ES-I3 (cell line): ENCODE measurements at regions not wholly inside any gene's neighbourhood (a gene's known extent, or its start where the extent isn't known, plus 50 kb on each side); places are given as distances from the start of the nearest gene placed in this dataset.

Experiments
- H3K36me3 ChIP-seq: 2 replicates; pipeline ENCODE4 v1.6.1; 2013; ENCODE audit warnings: mild to moderate bottlenecking, low read length, control low read depth, moderate library complexity; ENCODE audit not compliant: insufficient read depth
- H3K4me1 ChIP-seq: 2 replicates; pipeline ENCODE4 v1.6.1; 2013; ENCODE audit warnings: mild to moderate bottlenecking, control low read depth, low read length; ENCODE audit not compliant: insufficient read depth
- H3K9ac ChIP-seq: 2 replicates; pipeline ENCODE4 v1.6.1; 2013; ENCODE audit warnings: low read depth, mild to moderate bottlenecking, low read length, moderate library complexity
- H3K9me3 ChIP-seq: 2 replicates; pipeline ENCODE4 v1.6.1; 2013; ENCODE audit warnings: mild to moderate bottlenecking, low read length, moderate library complexity; ENCODE audit not compliant: control insufficient read depth, insufficient read depth

DNA sequence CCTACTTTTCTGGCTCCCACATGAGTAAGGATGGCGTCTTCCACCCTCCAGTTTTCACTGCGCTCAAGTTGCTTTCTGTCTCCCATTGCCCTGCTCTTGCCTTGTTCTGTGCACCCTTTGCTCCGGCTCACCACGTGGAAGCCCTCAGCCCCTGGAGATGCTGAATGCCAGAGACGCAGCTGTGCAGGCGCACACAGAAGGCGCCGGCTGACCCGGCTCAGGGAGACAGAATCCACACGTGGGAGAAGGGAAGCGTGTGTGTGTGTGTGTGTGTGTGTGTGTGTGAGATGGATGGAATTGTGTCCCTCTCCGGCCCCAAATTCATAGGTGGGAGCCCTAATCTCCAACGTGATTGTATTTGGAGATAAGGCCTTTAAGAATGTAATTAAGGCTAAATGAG, 118.2 kb upstream of the ERRFI1 start:
- Histone ChIP-seq H3K36me3 (no peaks in the 10 kb centered on the region), H3K4me1 (peaks cover 3% of the 10 kb centered on the region; the same call in 1 of the 2 replicates), H3K9me3 (no peaks in the 10 kb centered on the region), H3K9ac (no peak overlapping the region)

DNA sequence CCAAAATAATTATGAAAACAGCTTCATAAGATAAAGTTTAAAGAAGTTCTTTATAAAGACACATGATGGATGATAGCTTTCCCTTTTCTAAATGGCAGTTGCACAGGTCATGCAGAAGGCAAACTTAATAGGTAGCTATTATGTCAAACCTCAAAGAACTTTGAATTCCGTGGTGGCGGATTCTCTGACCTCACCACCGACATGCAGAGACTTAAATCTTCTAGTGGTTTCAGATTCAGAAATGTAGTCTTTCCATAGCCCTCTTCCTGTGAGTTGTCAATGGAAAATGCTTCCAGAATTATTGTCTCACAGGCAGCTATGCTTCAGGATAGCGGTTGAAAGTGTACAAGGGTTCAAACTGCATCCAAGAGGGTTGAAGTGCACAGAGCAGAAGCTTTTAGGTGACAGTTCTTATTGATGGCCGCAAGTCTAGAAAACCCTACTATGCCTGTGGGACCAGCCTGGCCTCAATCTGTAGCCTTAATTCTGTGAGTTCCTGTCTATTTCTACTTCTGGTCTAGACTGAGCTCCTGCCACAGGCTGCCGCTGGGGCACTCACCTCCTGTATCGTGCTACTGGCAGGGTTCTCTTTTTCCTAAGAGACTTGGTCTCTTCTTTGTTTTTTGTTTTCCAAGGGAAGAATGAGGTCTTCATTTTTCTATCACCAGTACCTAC, 117.0 kb upstream of the ERRFI1 start:
- Histone ChIP-seq H3K4me1 (peaks cover 3% of the 10 kb centered on the region; the same call in 1 of the 2 replicates), H3K9ac (no peak overlapping the region), H3K36me3 (no peaks in the 10 kb centered on the region), H3K9me3 (no peaks in the 10 kb centered on the region)

DNA sequence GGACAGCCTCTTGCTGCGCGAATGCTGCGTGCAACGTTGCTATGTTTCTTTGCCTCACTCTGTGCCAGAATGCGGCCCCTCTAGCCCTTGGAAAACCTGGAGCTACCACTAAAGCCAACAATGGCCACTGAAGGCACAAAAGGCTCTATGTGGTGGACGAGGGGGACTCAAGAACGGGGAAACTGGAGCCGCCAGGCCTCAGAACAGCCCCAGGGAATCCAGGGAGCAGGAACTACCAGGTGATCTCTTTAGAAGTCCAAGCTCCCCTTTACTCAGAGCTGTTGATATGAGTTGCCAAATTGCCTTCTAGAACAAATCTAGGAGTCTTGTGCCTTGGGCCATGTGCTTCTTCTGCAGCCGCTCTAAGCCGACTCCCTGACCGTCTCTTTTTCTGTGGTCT, 113.8 kb upstream of the ERRFI1 start:
- Histone ChIP-seq H3K36me3 (no peaks in the 10 kb centered on the region), H3K9me3 (no peaks in the 10 kb centered on the region), H3K4me1 (peaks cover 8% of the 10 kb centered on the region; the same call in 1 of the 2 replicates), H3K9ac (no peak overlapping the region)

DNA sequence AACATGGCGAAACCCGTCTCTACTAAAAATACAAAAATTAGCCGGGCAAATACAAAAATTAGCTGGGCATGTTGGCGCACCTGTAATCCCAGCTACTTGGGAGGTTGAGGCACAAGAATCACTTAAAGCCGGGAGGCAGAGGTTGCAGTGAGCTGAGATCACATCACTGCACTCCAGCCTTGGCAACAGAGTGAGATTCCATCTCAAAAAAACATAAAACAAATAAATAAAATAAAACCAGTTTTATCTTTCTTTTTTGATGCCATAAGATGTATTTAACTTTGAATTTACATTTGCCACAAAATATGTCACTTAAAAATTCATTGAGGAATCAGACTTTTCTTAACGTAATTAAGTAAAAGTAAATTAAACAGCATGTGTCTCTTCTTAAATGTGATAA, 113.3 kb upstream of the ERRFI1 start:
- no peak overlapping the region for H3K9ac ChIP-seq
- H3K4me1 ChIP-seq = peaks cover 8% of the 10 kb centered on the region; the same call in 1 of the 2 replicates
- H3K9me3 ChIP-seq = no peaks in the 10 kb centered on the region
- no peaks in the 10 kb centered on the region for H3K36me3 ChIP-seq

DNA sequence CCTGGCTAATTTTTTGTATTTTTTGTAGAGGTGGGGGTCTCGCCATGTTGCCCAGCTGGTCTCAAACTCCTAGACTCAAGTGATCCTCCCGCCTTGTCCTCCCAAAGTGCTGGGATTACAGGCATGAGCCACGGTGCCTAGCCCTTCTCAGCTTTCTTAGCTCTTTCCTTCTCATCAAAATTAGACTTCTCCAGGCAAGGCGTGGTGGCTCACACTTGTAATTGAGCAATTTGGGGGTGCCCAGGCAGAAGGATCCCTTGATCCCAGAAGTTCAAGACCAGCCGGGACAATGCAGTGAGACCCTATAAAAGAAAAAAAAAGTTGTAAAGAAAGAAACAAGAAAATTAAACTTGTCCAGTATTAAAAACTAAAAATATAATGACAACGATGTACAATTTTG, 112.6 kb upstream of the ERRFI1 start:
- peaks cover 13% of the 10 kb centered on the region; the same call in 1 of the 2 replicates for H3K4me1 ChIP-seq
- H3K9ac ChIP-seq = no peak overlapping the region
- H3K36me3 ChIP-seq = no peaks in the 10 kb centered on the region
- H3K9me3 ChIP-seq = no peaks in the 10 kb centered on the region

DNA sequence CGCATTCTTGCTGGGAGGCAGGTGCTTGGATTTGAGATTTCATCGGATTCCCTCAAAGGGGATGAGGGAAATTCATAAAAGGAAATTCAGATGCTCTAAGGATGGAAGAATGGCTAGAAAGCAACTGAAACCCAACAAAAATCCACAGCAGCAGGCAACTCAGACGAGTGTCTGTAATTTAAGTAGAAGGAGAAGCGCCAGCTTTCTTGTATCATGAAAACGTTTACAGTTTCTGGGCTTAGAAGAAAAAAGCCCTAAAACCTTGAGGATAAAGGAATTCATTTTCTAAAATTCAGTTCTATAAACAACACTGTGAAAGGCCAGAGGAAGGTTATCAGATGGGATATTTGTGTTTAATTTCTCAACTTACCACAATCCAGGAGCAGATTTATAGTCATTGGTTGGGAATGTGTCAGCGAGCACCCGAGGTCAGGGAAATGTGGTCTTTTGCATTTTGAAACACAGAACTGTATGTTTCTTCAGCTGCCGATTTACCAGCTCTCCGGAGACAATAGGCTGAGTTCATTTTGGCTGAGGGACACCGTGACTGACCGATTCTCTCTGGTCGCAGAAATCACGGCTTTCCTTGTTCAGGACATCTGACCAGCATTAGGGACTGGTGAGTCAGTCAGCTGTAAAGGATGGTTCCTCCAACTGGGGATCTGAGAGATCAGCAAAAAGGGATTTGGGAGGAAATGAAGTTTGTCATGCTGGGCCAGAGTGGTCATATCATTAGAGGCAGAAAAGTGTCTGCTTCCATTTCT, 111.6 kb upstream of the ERRFI1 start:
- H3K36me3 ChIP-seq = no peaks in the 10 kb centered on the region
- H3K4me1 ChIP-seq = peaks cover 14% of the 10 kb centered on the region; the same call in 1 of the 2 replicates
- no peaks in the 10 kb centered on the region for H3K9me3 ChIP-seq
- H3K9ac ChIP-seq = no peak overlapping the region

DNA sequence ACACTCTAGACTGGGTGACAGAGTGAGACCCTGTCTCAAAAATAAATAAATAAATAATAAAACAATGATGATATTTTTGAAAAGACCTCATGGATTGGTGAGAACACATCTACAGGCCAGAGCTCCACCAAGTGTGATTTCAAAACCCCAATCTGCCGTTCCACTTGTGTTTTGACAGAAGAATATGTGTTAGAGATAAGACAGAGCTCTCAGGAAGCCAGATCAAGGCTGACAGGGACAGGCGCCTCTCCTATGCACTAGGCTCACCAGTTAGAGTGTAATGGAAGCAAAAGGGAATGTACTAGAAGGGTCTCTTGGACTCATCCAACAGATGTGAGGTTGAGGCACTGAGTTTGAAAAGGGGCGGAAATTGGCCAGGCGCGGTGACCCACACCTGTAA, 110.7 kb upstream of the ERRFI1 start:
- H3K4me1 ChIP-seq = peaks cover 14% of the 10 kb centered on the region; the same call in 1 of the 2 replicates
- H3K9me3 ChIP-seq = no peaks in the 10 kb centered on the region
- no peak overlapping the region for H3K9ac ChIP-seq
- no peaks in the 10 kb centered on the region for H3K36me3 ChIP-seq

DNA sequence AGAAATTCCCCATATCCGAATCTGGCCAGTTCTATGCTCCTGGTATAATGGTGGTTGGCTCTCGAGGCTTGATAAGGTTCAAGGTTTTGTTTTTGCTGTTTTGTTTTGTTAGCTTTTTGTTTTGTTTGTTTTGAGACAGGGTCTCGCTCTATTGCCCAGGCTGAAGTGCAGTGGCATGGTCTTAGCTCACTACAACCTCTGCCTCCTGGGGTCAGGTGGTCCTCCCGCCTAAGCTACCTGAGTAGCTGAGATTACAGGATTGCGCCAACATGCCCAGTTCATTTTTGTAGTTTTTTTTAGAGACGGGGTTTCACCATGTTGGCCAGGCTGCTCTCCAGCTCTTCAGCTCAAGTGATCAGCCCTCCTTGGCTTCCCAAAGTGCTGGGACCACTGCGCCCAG, 109.1 kb upstream of the ERRFI1 start:
- Histone ChIP-seq H3K4me1 (peaks cover 14% of the 10 kb centered on the region; the same call in 1 of the 2 replicates), H3K36me3 (no peaks in the 10 kb centered on the region), H3K9ac (no peak overlapping the region), H3K9me3 (no peaks in the 10 kb centered on the region)

DNA sequence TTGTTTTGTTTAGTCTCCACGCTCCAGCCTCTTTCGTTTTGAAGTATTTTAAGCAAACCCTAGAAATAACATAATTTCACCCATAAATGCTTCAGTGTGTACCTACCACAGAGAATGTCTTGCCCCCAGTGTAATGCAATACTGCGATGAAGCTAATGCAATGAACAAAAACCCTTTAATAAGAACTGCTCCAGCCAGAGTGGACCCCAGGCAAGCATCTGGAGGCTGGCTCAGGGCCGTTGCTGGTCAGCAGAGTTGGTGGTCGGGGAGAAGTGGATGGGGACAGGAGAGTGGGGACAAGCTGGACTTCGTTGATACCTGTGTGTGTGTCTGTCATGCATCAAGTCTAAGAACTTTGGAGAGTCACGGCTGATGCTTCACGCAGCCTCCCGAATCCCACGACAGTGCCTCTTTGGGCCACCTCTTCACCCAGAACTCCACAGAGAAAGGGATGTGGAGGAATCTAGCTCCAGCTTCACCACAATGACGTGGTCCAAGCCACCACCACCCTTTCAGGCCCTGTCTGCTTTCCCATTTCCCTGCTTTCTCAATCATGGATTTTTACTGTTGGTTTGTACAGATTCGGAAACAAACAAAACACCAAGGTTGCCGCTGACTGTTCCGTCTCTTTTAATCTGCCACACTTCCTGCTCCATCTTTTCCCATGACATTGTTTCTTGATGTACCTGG, 108.6 kb upstream of the ERRFI1 start:
- Histone ChIP-seq H3K9me3 (no peaks in the 10 kb centered on the region), H3K9ac (no peak overlapping the region), H3K4me1 (peaks cover 14% of the 10 kb centered on the region; the same call in 1 of the 2 replicates), H3K36me3 (no peaks in the 10 kb centered on the region)

DNA sequence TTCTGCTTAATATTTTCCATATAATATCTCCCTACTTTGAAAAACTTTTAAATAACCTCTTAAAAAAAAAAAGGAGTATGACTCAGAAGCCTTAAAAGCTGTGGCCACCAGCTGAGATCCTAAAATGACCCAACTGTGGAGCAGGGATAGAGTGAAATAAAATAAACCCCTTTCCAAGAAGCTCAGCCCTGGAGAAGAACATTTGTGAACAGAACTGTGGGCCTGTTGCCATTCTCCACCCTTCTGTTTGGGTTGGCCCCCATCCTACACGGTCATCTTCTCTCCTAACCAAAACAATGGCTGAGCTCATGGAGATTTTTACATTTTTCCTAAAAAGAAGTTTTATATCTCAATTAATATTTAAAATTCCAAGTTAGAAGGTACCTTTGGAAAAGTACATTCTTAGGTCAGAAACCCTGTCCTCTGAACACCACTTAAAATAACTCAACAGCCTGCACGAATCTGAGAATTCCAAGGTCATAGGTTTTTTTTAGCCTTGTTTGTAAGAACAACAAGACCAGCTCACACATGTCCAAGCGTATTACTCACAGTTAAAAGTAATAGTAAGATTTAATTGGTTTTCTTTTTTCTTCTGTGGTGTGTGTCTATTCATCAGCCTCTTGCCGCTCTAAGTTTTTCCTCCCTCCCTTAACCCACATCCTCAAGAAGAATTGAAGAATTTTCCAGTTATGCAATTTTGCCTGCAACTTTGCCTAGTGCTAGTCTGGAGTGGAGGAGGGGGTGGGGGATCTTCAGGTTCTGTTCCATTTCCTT, 107.7 kb upstream of the ERRFI1 start:
- Histone ChIP-seq H3K4me1 (peaks cover 14% of the 10 kb centered on the region; the same call in 1 of the 2 replicates), H3K9ac (no peak overlapping the region), H3K9me3 (no peaks in the 10 kb centered on the region), H3K36me3 (no peaks in the 10 kb centered on the region)

DNA sequence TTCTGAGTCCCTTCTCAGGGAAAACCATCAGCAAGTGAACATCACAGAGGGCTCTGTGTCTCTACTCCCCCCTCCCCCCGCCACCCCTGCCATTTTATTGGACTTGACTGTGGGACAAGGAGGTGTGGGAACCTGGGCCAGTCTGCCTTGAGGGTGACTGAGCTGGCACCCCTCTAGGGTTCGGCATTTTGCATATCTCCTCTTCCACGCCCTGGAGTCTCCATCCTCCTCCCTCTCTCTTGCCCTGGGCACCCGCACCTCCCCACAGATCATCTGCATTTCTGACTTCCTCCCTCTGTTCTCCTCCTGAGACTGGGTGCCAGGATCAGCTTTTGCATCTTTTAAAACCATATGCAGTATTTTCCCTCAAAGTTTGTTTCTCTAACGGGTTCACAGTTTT, 107.1 kb upstream of the ERRFI1 start:
- Histone ChIP-seq H3K9ac (no peak overlapping the region), H3K9me3 (no peaks in the 10 kb centered on the region), H3K36me3 (no peaks in the 10 kb centered on the region), H3K4me1 (peaks cover 14% of the 10 kb centered on the region; the same call in 1 of the 2 replicates)

DNA sequence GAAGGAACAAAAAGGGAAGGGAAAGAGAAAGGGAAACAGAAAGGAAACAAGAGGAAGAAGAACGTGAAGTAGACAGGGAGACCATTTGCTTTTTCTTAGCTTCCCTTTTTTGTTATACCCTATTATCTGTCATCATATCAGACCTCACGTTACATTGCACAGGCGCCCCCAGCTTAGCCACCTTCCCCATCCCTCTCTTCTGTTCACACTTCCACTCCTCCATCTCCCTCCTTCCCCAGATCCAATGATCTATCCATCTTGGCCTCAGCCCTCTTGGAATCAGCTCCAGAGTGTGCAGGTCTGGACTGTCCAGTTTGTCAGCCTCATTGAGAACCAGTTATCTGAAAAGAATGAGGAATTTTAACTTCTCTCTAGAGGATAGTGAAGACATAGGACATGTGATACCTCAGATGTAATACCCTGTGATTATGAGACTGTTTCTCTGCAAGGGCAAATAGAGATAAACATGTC, 101.1 kb upstream of the ERRFI1 start:
- no peaks in the 10 kb centered on the region for H3K36me3 ChIP-seq
- H3K9me3 ChIP-seq = no peaks in the 10 kb centered on the region; the same call in 1 of the 2 replicates
- H3K9ac ChIP-seq = no peak overlapping the region
- peaks cover 8% of the 10 kb centered on the region; the same call in 1 of the 2 replicates for H3K4me1 ChIP-seq

DNA sequence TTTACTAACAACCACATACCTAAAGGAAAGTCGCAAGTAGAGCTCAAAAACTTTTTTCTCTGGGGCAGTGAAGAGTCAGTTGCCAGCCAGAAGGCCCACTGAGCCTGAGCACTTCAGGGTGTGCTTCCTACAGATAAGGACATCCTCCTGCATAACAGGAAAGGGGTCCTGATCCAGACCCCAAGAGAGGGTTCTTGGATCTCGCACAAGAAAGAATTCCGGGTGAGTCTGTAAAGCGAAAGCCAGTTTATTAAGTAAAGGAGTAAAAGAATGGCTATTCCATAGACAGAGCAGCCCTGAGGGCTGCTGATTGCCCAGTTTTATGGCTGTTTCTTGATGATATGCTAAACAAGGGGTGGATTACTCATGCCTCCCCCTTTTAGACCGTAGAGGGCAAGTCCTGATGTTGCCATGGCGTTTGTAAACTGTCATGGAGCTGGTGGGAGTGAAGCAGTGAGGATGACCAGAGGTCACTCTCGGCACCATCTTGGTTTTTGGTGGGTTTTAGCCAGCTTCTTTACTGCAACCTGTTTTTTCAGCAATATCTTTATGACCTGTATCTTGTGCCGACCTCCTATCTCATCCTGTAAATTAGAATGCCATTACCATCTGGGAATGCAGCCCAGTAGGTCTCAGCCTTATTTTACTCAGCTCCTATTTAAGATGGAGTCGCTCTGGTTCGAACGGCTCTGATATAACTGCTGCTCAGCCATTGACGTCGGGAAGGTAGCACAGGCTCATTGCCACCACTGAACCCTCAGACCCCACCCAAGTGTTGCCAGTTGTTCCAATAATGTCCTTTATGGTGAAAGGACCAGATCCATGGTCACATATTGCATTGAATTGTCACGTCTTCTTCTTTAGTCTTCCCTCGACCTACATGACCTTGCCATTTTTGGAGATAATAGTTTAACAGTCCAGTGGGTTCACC, 96.6 kb upstream of the ERRFI1 start:
- Histone ChIP-seq H3K9me3 (no peaks in the 10 kb centered on the region; the same call in none of the 2 replicates), H3K4me1 (peaks cover 25% of the 10 kb centered on the region; the same call in 1 of the 2 replicates), H3K36me3 (no peaks in the 10 kb centered on the region), H3K9ac (no peak overlapping the region)
